HEK293 (cell line): ENCODE measurements at regions not wholly inside any gene's neighbourhood (a gene's known extent, or its start where the extent isn't known, plus 50 kb on each side); places are given as distances from the start of the nearest gene placed in this dataset.

Experiments used
- CTCF ChIA-PET: fragments of 350-600 bp; formaldehyde crosslinking; extraction: SDS; loops from one replicate; lab custom pipeline; 2021; ENCODE audit warnings: antibody characterized with exemption; lab: Yijun Ruan, JAX
- POLR2A ChIA-PET: fragments of 300-600 bp; formaldehyde crosslinking; extraction: SDS; loops from one replicate; lab custom pipeline; 2020; ENCODE audit warnings: antibody characterized with exemption, inconsistent platforms; lab: Yijun Ruan, JAX
- H3K27ac ChIP-seq: fragments of 200-500 bp; sonication (Bioruptor generic); 2 replicates; pipeline ENCODE4 v1.5.1; 2014; ENCODE audit warnings: low read depth, low read length, control low read depth, inconsistent platforms; ENCODE audit errors: extremely low read depth
- H3K36me3 ChIP-seq, 2 experiments: fragments of 200-500 bp in 1 of 2; sonication (Bioruptor generic) in 1 of 2; 1 replicate in 1 of 2; 2 replicates in 1 of 2; pipeline ENCODE4 v1.5.1; 2014 to 2017; ENCODE audit warnings: inconsistent platforms in 2 of 2, low read length in 2 of 2; ENCODE audit not compliant: control insufficient read depth in 2 of 2, insufficient read depth in 1 of 2
- H3K4me1 ChIP-seq: fragments of 200-500 bp; sonication (Bioruptor generic); 2 replicates; pipeline ENCODE4 v1.5.1; 2014; ENCODE audit warnings: mild to moderate bottlenecking, low read length, inconsistent platforms; ENCODE audit not compliant: control insufficient read depth, insufficient read depth
- H3K4me3 ChIP-seq: 2 replicates; pipeline ENCODE4 v1.5.1; 2011; ENCODE audit warnings: low read depth, mild to moderate bottlenecking, control low read depth, low read length, moderate library complexity
- H3K9me3 ChIP-seq: fragments of 200-500 bp; sonication (Bioruptor generic); 2 replicates; pipeline ENCODE4 v1.5.1; 2014; ENCODE audit warnings: low read depth, low read length, inconsistent platforms; ENCODE audit not compliant: control insufficient read depth, insufficient read depth
- FEZF1 ChIP-seq: fragments of 450-650 bp; formaldehyde crosslinking; IDR thresholded peaks from 2 replicates; pipeline ENCODE4 v1.5.1; 2016; ENCODE audit warnings: missing biosample characterization, missing genetic modification characterization
- GLIS1 ChIP-seq: fragments of 450-650 bp; formaldehyde crosslinking; IDR thresholded peaks from 2 replicates; pipeline ENCODE4 v1.5.1; 2016; ENCODE audit warnings: missing biosample characterization, missing genetic modification characterization
- PRDM4 ChIP-seq: fragments of 450-650 bp; formaldehyde crosslinking; IDR thresholded peaks from 2 replicates; pipeline ENCODE4 v1.5.1; 2017; ENCODE audit warnings: missing biosample characterization, missing genetic modification characterization
- REPIN1 ChIP-seq: fragments of 450-650 bp; formaldehyde crosslinking; IDR thresholded peaks from 2 replicates; pipeline ENCODE4 v1.5.1; 2017; ENCODE audit warnings: missing biosample characterization, missing genetic modification characterization, low read depth
- ZBTB20 ChIP-seq: fragments of 450-650 bp; formaldehyde crosslinking; IDR thresholded peaks from 2 replicates; pipeline ENCODE4 v1.5.1; 2016; ENCODE audit warnings: missing biosample characterization, missing genetic modification characterization
- ZIC2 ChIP-seq: fragments of 450-650 bp; formaldehyde crosslinking; IDR thresholded peaks from 2 replicates; pipeline ENCODE4 v1.5.1; 2016; ENCODE audit warnings: missing biosample characterization, missing genetic modification characterization
- ZNF112 ChIP-seq: fragments of 450-650 bp; formaldehyde crosslinking; IDR thresholded peaks from 2 replicates; pipeline ENCODE4 v1.5.0; 2017; ENCODE audit warnings: missing biosample characterization, missing genetic modification characterization
- ZNF133 ChIP-seq: fragments of 450-650 bp; formaldehyde crosslinking; IDR thresholded peaks from 2 replicates; pipeline ENCODE4 v1.5.1; 2016; ENCODE audit warnings: missing biosample characterization, missing genetic modification characterization
- ZNF146 ChIP-seq: fragments of 450-650 bp; formaldehyde crosslinking; IDR thresholded peaks from 2 replicates; pipeline ENCODE4 v1.5.1; 2016; ENCODE audit warnings: missing biosample characterization, missing genetic modification characterization
- ZNF248 ChIP-seq: fragments of 450-650 bp; formaldehyde crosslinking; IDR thresholded peaks from 2 replicates; pipeline ENCODE4 v1.5.1; 2017; ENCODE audit warnings: missing biosample characterization, missing genetic modification characterization
- ZNF423 ChIP-seq: fragments of 450-650 bp; formaldehyde crosslinking; IDR thresholded peaks from 2 replicates; pipeline ENCODE4 v1.5.1; 2016; ENCODE audit warnings: missing biosample characterization, missing genetic modification characterization
- ZNF530 ChIP-seq: fragments of 450-650 bp; formaldehyde crosslinking; IDR thresholded peaks from 2 replicates; pipeline ENCODE4 v1.5.1; 2016; ENCODE audit warnings: low read depth, missing biosample characterization, missing genetic modification characterization
- ZNF544 ChIP-seq: fragments of 450-650 bp; formaldehyde crosslinking; IDR thresholded peaks from 2 replicates; pipeline ENCODE4 v1.5.0; 2017; ENCODE audit warnings: missing biosample characterization, missing genetic modification characterization
- ZNF571 ChIP-seq: fragments of 450-650 bp; formaldehyde crosslinking; IDR thresholded peaks from 2 replicates; pipeline ENCODE4 v1.5.0; 2017; ENCODE audit warnings: missing biosample characterization, missing genetic modification characterization
- ZNF791 ChIP-seq: fragments of 450-650 bp; formaldehyde crosslinking; IDR thresholded peaks from 2 replicates; pipeline ENCODE4 v1.5.1; 2016; ENCODE audit warnings: missing biosample characterization, missing genetic modification characterization

GRCh38 chr14:100472491-100472890, 114.7 kb downstream of the BEGAIN start:
- Histone ChIP-seq H3K27ac (peak overlapping the region; percentile 49; the same call in 1 of the 2 replicates), H3K9me3 (no peaks in the 10 kb centered on the region), H3K4me3 (no peak overlapping the region), H3K36me3 (no peaks in the 10 kb centered on the region), H3K4me1 (peaks cover 27% of the 10 kb centered on the region)
- TF ChIP-seq GLIS1 (tag by site-specific recombination) = 0 out of 2 replicates have a peak, but pooled peaks have one; percentile 4
- peak; percentile 80 for TF ChIP-seq ZIC2 (tag by site-specific recombination)
- no peak for TF ChIP-seq ZNF571 (tag by site-specific recombination)
- ChIA-PET CTCF (interaction anchor here (0.7 kb wide), 1 partner anchor 12 kb away, joined by 4 read pairs; no protein-coding TSS in a partner anchor), POLR2A (no interaction called here)

- no peaks in the 10 kb centered on the region for H3K36me3 ChIP-seq
- H3K27ac ChIP-seq = 0 out of 2 replicates have a peak overlapping the region, but pooled peaks have one; percentile 24
- no peaks in the 10 kb centered on the region for H3K9me3 ChIP-seq
- TF ChIP-seq GLIS1 (tag by site-specific recombination) (peak; percentile 98), ZIC2 (tag by site-specific recombination) (peak; percentile 99), ZNF423 (tag by site-specific recombination) (0 out of 2 replicates have a peak, but pooled peaks have one; percentile 29), ZNF530 (tag by site-specific recombination) (no peak)
- no peak overlapping the region for H3K4me3 ChIP-seq
- peaks cover 27% of the 10 kb centered on the region for H3K4me1 ChIP-seq
- CTCF ChIA-PET = no interaction called here
- POLR2A ChIA-PET = no interaction called here
Measured at GRCh38 chr14:100473249-100473648, 114.0 kb downstream of the BEGAIN start.

GRCh38 chr14:100474196-100474595, 113.0 kb downstream of the BEGAIN start:
- TF ChIP-seq PRDM4 (tag by site-specific recombination) = peak; percentile 46; the same call in 1 of the 2 replicates
- no peak for TF ChIP-seq FEZF1
- no peak for TF ChIP-seq ZNF133 (tag by site-specific recombination)
- no peak for TF ChIP-seq ZNF248 (tag by site-specific recombination)
- TF ChIP-seq ZNF544 (tag by site-specific recombination) = no peak
- TF ChIP-seq ZBTB20 (tag by site-specific recombination) = 0 out of 2 replicates have a peak, but pooled peaks have one; percentile 23
- no peak for TF ChIP-seq ZNF791
- H3K9me3 ChIP-seq = no peaks in the 10 kb centered on the region
- H3K4me1 ChIP-seq = peaks cover 27% of the 10 kb centered on the region
- H3K27ac ChIP-seq = no peak overlapping the region
- ChIA-PET CTCF (interaction anchor here (0.5 to 0.9 kb wide), 2 partner anchors 84 to 172 kb away, joined by 3 to 4 read pairs; no protein-coding TSS in a partner anchor), POLR2A (no interaction called here)
- H3K4me3 ChIP-seq = no peak overlapping the region
- no peaks in the 10 kb centered on the region for H3K36me3 ChIP-seq

- ChIA-PET CTCF (interaction anchor here (1.7 to 2.5 kb wide), 2 partner anchors 9 to 170 kb away, joined by 4 to 10 read pairs; no protein-coding TSS in a partner anchor), POLR2A (interaction anchor here (1.6 kb wide), 1 partner anchor 100 kb away, joined by 5 read pairs; a partner anchor contains a TSS)
- TF ChIP-seq ZNF146 (peak; percentile 98), ZNF112 (tag by site-specific recombination) (no peak), REPIN1 (no peak)
- H3K9me3 ChIP-seq = no peaks in the 10 kb centered on the region
- peaks cover 27% of the 10 kb centered on the region for H3K4me1 ChIP-seq
- no peak overlapping the region for H3K27ac ChIP-seq
- no peaks in the 10 kb centered on the region for H3K36me3 ChIP-seq
- H3K4me3 ChIP-seq = no peak overlapping the region
Measured at GRCh38 chr14:100475268-100475667, 111.9 kb downstream of the BEGAIN start.
